ENCODE measurements at regions not wholly inside any gene's neighbourhood (a gene's known extent, or its start where the extent isn't known, plus 50 kb on each side); places are given as distances from the start of the nearest gene placed in this dataset.

GRCh38 chr22:48476577-48476976, 1351.1 kb downstream of the BRD1 start:
- intact Hi-C loops (cut with micrococcal nuclease), result no loop called here
- no peak overlapping the region for H3K4me2 ChIP-seq (ENCODE audit: low read length)

GRCh38 chr22:48475661-48476345, 1351.9 kb downstream of the BRD1 start:
- no peaks in the 10 kb centered on the region for H4K20me1 ChIP-seq (ENCODE audit: low read length)
- H3K79me2 ChIP-seq (ENCODE audit: low read length), result no peaks in the 10 kb centered on the region
- TF ChIP-seq CTCF (conservative IDR thresholded peaks at IDR 0.05; ENCODE audit: low read depth, low read length), result no peak
- TF ChIP-seq EZH2phosphoT487 (IDR thresholded peaks at IDR 0.05; ENCODE audit: borderline replicate concordance, low read length), result no peak
- no peak for TF ChIP-seq EZH2 (IDR thresholded peaks at IDR 0.05; ENCODE audit: low read length, unreplicated experiment)
- H3K4me2 ChIP-seq (ENCODE audit: low read length), result no peak overlapping the region
- H3K27me3 ChIP-seq (ENCODE audit: low read length), result no peaks in the 10 kb centered on the region
- H3K36me3 ChIP-seq (ENCODE audit: low read depth, low read length), result no peaks in the 10 kb centered on the region
- no peak overlapping the region for H2AFZ ChIP-seq (ENCODE audit: low read length)
- H3K9me2 ChIP-seq (replicated peaks; ENCODE audit: low read length), result no peaks in the 10 kb centered on the region
- H3K4me3 ChIP-seq (ENCODE audit: low read length), result no peak overlapping the region
- intact Hi-C loops (cut with micrococcal nuclease), result no loop called here
- ChIA-PET CTCF (no interaction called here), POLR2A (ENCODE audit: unreplicated experiment) (no interaction called here)
- no peak for DNase-seq
- H3K27ac ChIP-seq (ENCODE audit: low read length), result no peak overlapping the region
- no peaks in the 10 kb centered on the region for H3F3A ChIP-seq (ENCODE audit: low read length, unreplicated experiment)
- ATAC-seq, result no peak
- no peak overlapping the region for H3K9ac ChIP-seq (ENCODE audit: low read length)
- H3K9me3 ChIP-seq (ENCODE audit: low read length), result no peaks in the 10 kb centered on the region
- no TSS peak for BruUV-seq (replicated peaks)
- H3K4me1 ChIP-seq (ENCODE audit: insufficient read depth, low read length), result no peaks in the 10 kb centered on the region

More at GRCh38 chr22:48476577-48476976, 1351.1 kb downstream of the BRD1 start:
- no peak overlapping the region for H3K27ac ChIP-seq (ENCODE audit: low read length)
- no peak overlapping the region for H2AFZ ChIP-seq (ENCODE audit: low read length)
- ATAC-seq (no peak), DNase-seq (no peak)
- no peaks in the 10 kb centered on the region for H3K36me3 ChIP-seq (ENCODE audit: low read depth, low read length)
- no peak for TF ChIP-seq EZH2phosphoT487 (IDR thresholded peaks at IDR 0.05; ENCODE audit: borderline replicate concordance, low read length)
- TF ChIP-seq CTCF (conservative IDR thresholded peaks at IDR 0.05; ENCODE audit: low read depth, low read length), result no peak
- CTCF ChIA-PET, result no interaction called here
- POLR2A ChIA-PET (ENCODE audit: unreplicated experiment), result no interaction called here
- no peaks in the 10 kb centered on the region for H4K20me1 ChIP-seq (ENCODE audit: low read length)
- H3F3A ChIP-seq (ENCODE audit: low read length, unreplicated experiment), result no peaks in the 10 kb centered on the region
- no peaks in the 10 kb centered on the region for H3K9me2 ChIP-seq (replicated peaks; ENCODE audit: low read length)
- H3K9ac ChIP-seq (ENCODE audit: low read length), result no peak overlapping the region
- no peaks in the 10 kb centered on the region for H3K79me2 ChIP-seq (ENCODE audit: low read length)
- no peak overlapping the region for H3K4me3 ChIP-seq (ENCODE audit: low read length)
- no peaks in the 10 kb centered on the region for H3K27me3 ChIP-seq (ENCODE audit: low read length)
- no peaks in the 10 kb centered on the region for H3K9me3 ChIP-seq (ENCODE audit: low read length)
- BruUV-seq (replicated peaks), result no TSS peak
- H3K4me1 ChIP-seq (ENCODE audit: insufficient read depth, low read length), result no peaks in the 10 kb centered on the region

- Histone ChIP-seq H3K9ac (ENCODE audit: low read length) (no peak overlapping the region), H3K27me3 (ENCODE audit: low read length) (no peaks in the 10 kb centered on the region), H3K4me3 (ENCODE audit: low read length) (no peak overlapping the region), H3K79me2 (ENCODE audit: low read length) (no peaks in the 10 kb centered on the region), H3K36me3 (ENCODE audit: low read depth, low read length) (no peaks in the 10 kb centered on the region), H3K9me3 (ENCODE audit: low read length) (no peaks in the 10 kb centered on the region), H3K4me2 (ENCODE audit: low read length) (no peak overlapping the region), H3F3A (ENCODE audit: low read length, unreplicated experiment) (no peaks in the 10 kb centered on the region), H3K27ac (ENCODE audit: low read length) (no peak overlapping the region), H4K20me1 (ENCODE audit: low read length) (no peaks in the 10 kb centered on the region), H2AFZ (ENCODE audit: low read length) (no peak overlapping the region), H3K9me2 (replicated peaks; ENCODE audit: low read length) (no peaks in the 10 kb centered on the region), H3K4me1 (ENCODE audit: insufficient read depth, low read length) (no peaks in the 10 kb centered on the region)
- DNase-seq, result no peak
- no TSS peak for BruUV-seq (replicated peaks)
- ChIA-PET POLR2A (ENCODE audit: unreplicated experiment) (no interaction called here), CTCF (no interaction called here)
- ATAC-seq, result no peak
- intact Hi-C loops (cut with micrococcal nuclease), result no loop called here
- TF ChIP-seq EZH2 (IDR thresholded peaks at IDR 0.05; ENCODE audit: low read length, unreplicated experiment) (no peak), EZH2phosphoT487 (IDR thresholded peaks at IDR 0.05; ENCODE audit: borderline replicate concordance, low read length) (no peak), CTCF (conservative IDR thresholded peaks at IDR 0.05; ENCODE audit: low read depth, low read length) (no peak)
These were observed 1352.8 kb downstream of the BRD1 start for GRCh38 chr22:48474881-48475280.

Measured in PC-3 (cell line).